ENCODE measurements at regions not wholly inside any gene's neighbourhood (a gene's known extent, or its start where the extent isn't known, plus 50 kb on each side); places are given as distances from the start of the nearest gene placed in this dataset.

DNA sequence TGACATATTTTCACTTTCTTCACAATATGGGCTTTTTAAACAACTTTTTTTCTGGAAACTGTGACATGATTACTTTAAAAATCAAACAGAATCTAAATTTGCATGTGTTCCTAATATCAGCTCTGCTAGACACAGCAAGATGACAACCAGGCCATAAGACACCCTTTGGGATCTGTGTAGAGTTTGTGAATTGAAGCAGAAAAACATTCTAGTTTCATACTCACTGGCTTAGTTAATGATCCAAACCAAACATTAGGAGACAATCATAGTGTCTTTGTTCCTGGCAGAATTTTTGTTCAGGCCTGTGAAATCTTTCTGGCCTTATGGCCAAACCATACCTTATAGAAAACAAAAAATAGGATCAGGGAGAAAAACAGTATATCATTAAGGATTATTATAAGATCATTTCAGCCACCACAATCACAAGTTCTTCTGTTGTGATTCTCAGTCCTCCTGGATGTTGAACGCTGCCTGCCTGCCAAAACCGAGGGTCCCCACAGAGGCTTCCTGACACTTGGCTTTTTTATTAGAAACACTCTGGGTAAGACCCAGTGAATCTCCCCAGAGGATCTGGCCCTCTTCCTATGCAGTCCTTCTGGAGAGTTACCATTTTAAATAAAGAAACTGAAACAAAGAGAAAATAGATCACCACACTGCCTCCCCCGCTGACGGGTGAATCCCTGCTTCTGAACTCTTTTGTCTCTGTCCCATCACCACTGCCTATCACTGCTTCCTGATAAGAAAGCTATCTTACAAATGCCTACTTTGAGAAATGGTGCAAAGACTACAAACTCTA, 79.2 kb upstream of the PPP1R3C start:
- no peak for TF ChIP-seq CTCF (IDR thresholded peaks at IDR 0.05)
- no peak for TF ChIP-seq POLR2A (IDR thresholded peaks at IDR 0.05)

Data from testis (tissue), 2 donors.